Endothelial cell of umbilical vein (primary cell): ENCODE measurements at regions not wholly inside any gene's neighbourhood (a gene's known extent, or its start where the extent isn't known, plus 50 kb on each side); places are given as distances from the start of the nearest gene placed in this dataset.

Source experiments
- BruUV-seq: library from RNA; stranded (reverse); fragments of 400-500 nt; replicated peaks from 2 replicates; lab custom pipeline; 2021; lab: Mats Ljungman, UMichigan
- CTCF ChIA-PET: fragments of 300-600, 350-600 bp; sonication (Branson Sonifier 250); formaldehyde crosslinking; loops from one replicate; lab custom pipeline; 2021; ENCODE audit warnings: antibody characterized with exemption, inconsistent platforms; lab: Charles Lee
- POLR2A ChIA-PET: fragments of 300-600, 350-600 bp; sonication (Branson Sonifier 250); formaldehyde crosslinking; loops from one replicate; lab custom pipeline; 2021; ENCODE audit warnings: antibody characterized with exemption, inconsistent platforms; lab: Charles Lee
- DNase-seq: peaks from one replicate; pipeline ENCODE4 v3.0.0-alpha.2; 2011; ENCODE audit warnings: low read depth, low spot score
- FAIRE-seq: peaks from 2 replicates; lab custom pipeline; 2011; peaks lifted over from hg19 to GRCh38; lab: Jason Lieb, UNC
- H2AFZ ChIP-seq: 2 replicates; pipeline ENCODE4 v1.6.0; 2012; ENCODE audit warnings: low read depth, low read length, control low read depth, inconsistent platforms
- H3K27ac ChIP-seq: 2 replicates; pipeline ENCODE4 v1.5.1; 2011; ENCODE audit warnings: low read depth, mild to moderate bottlenecking, control low read depth, low read length, moderate library complexity; ENCODE audit not compliant: insufficient read depth
- H3K27me3 ChIP-seq, 2 experiments: 2 replicates each; pipeline versions ENCODE4 v1.6.0 to v1.6.1; 2011; ENCODE audit warnings: low read length in 2 of 2, mixed read lengths in 1 of 2; ENCODE audit not compliant: control insufficient read depth in 2 of 2, insufficient read depth in 2 of 2
- H3K36me3 ChIP-seq, 2 experiments: 2 replicates in 1 of 2; 3 replicates in 1 of 2; pipeline ENCODE4 v1.5.1; 2011; ENCODE audit warnings: low read length in 2 of 2, mild to moderate bottlenecking in 1 of 2, moderate library complexity in 1 of 2; ENCODE audit not compliant: control insufficient read depth in 2 of 2, insufficient read depth in 2 of 2; ENCODE audit errors: extremely low read depth in 1 of 2
- H3K4me1 ChIP-seq: 3 replicates; pipeline ENCODE4 v1.5.1; 2011; ENCODE audit warnings: mild to moderate bottlenecking, low read length; ENCODE audit not compliant: control insufficient read depth, insufficient read depth; ENCODE audit errors: extremely low read depth
- H3K4me2 ChIP-seq: 2 replicates; pipeline ENCODE4 v1.6.1; 2011; ENCODE audit warnings: low read length, control low read depth, mixed read lengths; ENCODE audit not compliant: insufficient read depth
- H3K4me3 ChIP-seq, 3 experiments: fragments of 200-600 bp in 1 of 3; sonication (generic), shearing (Covaris generic) in 1 of 3; replicated peaks in 1 of 3; 2 replicates each; pipeline ENCODE4 v1.5.1; 2011 to 2016; ENCODE audit warnings: control low read depth in 3 of 3, low read length in 3 of 3, mild to moderate bottlenecking in 2 of 3, inconsistent platforms in 1 of 3, low read depth in 1 of 3, moderate library complexity in 1 of 3; ENCODE audit not compliant: insufficient read depth in 1 of 3
- H3K79me2 ChIP-seq: 2 replicates; pipeline ENCODE4 v1.6.0; 2012; ENCODE audit warnings: low read length, inconsistent platforms; ENCODE audit not compliant: control insufficient read depth, insufficient read depth
- H3K9ac ChIP-seq: replicated peaks from 2 replicates; pipeline ENCODE3; 2011; ENCODE audit warnings: low read length, control low read depth; ENCODE audit not compliant: insufficient read depth; ENCODE audit errors: extremely low read depth
- H3K9me1 ChIP-seq: replicated peaks from 3 replicates; pipeline ENCODE4 v1.6.0; 2011; ENCODE audit warnings: mild to moderate bottlenecking, low read length; ENCODE audit not compliant: control insufficient read depth, insufficient read depth; ENCODE audit errors: extremely low read depth
- H3K9me3 ChIP-seq: replicated peaks from 2 replicates; pipeline ENCODE4 v1.5.1; 2012; ENCODE audit warnings: low read length, inconsistent platforms; ENCODE audit not compliant: control insufficient read depth, insufficient read depth
- H4K20me1 ChIP-seq: replicated peaks from 2 replicates; pipeline ENCODE3; 2011; ENCODE audit warnings: mild to moderate bottlenecking, low read length; ENCODE audit not compliant: control insufficient read depth, insufficient read depth; ENCODE audit errors: extremely low read depth
- EZH2 ChIP-seq: IDR thresholded peaks from 2 replicates; pipeline ENCODE4 v1.6.1; 2012; ENCODE audit warnings: borderline replicate concordance, low read depth, mild to moderate bottlenecking, moderate library complexity, low read length, inconsistent platforms; ENCODE audit not compliant: severe bottlenecking
- FOS ChIP-seq: IDR thresholded peaks from 2 replicates; pipeline ENCODE4 v1.6.1; 2011; ENCODE audit warnings: mild to moderate bottlenecking, low read length, moderate library complexity, borderline replicate concordance; ENCODE audit not compliant: insufficient read depth
- GATA2 ChIP-seq: IDR thresholded peaks from 2 replicates; pipeline ENCODE4 v1.7.0; 2011; ENCODE audit warnings: low read depth, mild to moderate bottlenecking, moderate library complexity, mixed read lengths, low read length; ENCODE audit not compliant: insufficient read length, insufficient read depth
- JUN ChIP-seq: IDR thresholded peaks from 2 replicates; pipeline ENCODE4 v1.6.1; 2011; ENCODE audit warnings: borderline replicate concordance, low read depth; ENCODE audit not compliant: insufficient read length, insufficient read depth
- MYC ChIP-seq: IDR thresholded peaks from one replicate; pipeline ENCODE4 v1.6.1; 2011; ENCODE audit warnings: mild to moderate bottlenecking, low read depth, low read length
- POLR2A ChIP-seq: IDR thresholded peaks from 2 replicates; pipeline ENCODE4 v1.6.1; 2012; ENCODE audit warnings: low read depth, mild to moderate bottlenecking, control low read depth, low read length
- POLR2AphosphoS5 ChIP-seq: IDR thresholded peaks from 2 replicates; pipeline ENCODE4 v1.6.1; 2012; ENCODE audit warnings: low read depth, mild to moderate bottlenecking, control low read depth, low read length, moderate library complexity; ENCODE audit not compliant: insufficient read depth
- dilution Hi-C: fragments of 300-500 bp; cut with MboI; formaldehyde crosslinking; loops from one replicate; pipeline ENCODE4 v1.15.0; 2019; ENCODE audit warnings: low sequenced_read_pairs; ENCODE audit not compliant: extremely low pct_ligation_motif_present
- intact Hi-C: fragments of 100-400 bp; cut with micrococcal nuclease; formaldehyde crosslinking; loops from one replicate; pipeline ENCODE4 v1.10.0; 2022
- TF ChIP-seq, protein P1 (sequence below): IDR thresholded peaks from 2 replicates; pipeline ENCODE4 v1.6.1; 2011; ENCODE audit not compliant: insufficient read depth, insufficient read length
- TF ChIP-seq, protein P2 (sequence below), 2 donors: IDR thresholded peaks; 1 replicate in 1 of 2; 2 replicates in 1 of 2; pipeline ENCODE4 v1.5.1; 2011; ENCODE audit warnings: low read length in 2 of 2, mild to moderate bottlenecking in 2 of 2, moderate library complexity in 2 of 2, control low read depth in 1 of 2, inconsistent platforms in 1 of 2, low read depth in 1 of 2; ENCODE audit not compliant: insufficient read depth in 1 of 2; ENCODE audit errors: extremely low read depth in 1 of 2

DNA sequence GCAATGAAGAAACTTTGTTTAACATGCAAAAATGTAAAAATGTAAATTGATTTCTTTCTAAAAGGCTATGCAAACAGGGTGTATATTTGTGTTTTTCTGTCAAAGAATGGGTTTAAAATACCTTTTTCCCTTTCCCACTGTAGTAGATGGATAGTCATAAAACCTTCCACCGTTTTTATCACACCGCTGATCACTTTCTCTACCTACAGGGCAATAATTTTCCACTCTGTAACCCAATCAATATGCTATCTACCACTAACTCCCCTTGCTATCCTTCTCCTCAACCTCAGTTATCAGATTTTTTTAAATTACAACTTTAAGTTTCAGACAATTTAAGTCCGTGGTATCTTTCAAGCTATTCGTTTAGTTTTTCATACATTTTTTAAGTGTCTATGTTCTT lies 91.4 kb upstream of the ARID1B start:
- ChIA-PET CTCF (interaction anchor here (0.8 to 1.6 kb wide), 7 partner anchors 9 to 334 kb away, joined by 3 to 4 read pairs (median 3); partner anchors contain the start of gene ARID1B), POLR2A (no interaction called here)
- Histone ChIP-seq H2AFZ (peak overlapping the region; percentile 86), H4K20me1 (no peaks in the 10 kb centered on the region), H3K79me2 (no peaks in the 10 kb centered on the region), H3K4me1 (peaks cover 11% of the 10 kb centered on the region), H3K9ac (peak overlapping the region; percentile 99), H3K9me3 (no peaks in the 10 kb centered on the region), H3K4me2 (peak overlapping the region; percentile 90), H3K9me1 (no peaks in the 10 kb centered on the region), H3K4me3 (peak overlapping the region in 2 of 3 experiments; percentile 82 to 86), H3K27ac (no peak overlapping the region), H3K27me3 (peaks cover 5 to 18% of the 10 kb centered on the region in 2 experiments), H3K36me3 (no peaks in the 10 kb centered on the region)
- dilution Hi-C loops (no loop called here), intact Hi-C loops (loop anchor here (1.0 to 10.0 kb wide), 8 partner anchors 37 to 1361 kb away; no protein-coding TSS in a partner anchor)
- TF ChIP-seq MYC (no peak), POLR2A (no peak), EZH2 (no peak), POLR2AphosphoS5 (no peak), JUN (no peak), GATA2 (no peak), FOS (no peak)
- TF ChIP-seq, protein P1, sequence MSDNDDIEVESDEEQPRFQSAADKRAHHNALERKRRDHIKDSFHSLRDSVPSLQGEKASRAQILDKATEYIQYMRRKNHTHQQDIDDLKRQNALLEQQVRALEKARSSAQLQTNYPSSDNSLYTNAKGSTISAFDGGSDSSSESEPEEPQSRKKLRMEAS = no peak
- TF ChIP-seq, protein P2, sequence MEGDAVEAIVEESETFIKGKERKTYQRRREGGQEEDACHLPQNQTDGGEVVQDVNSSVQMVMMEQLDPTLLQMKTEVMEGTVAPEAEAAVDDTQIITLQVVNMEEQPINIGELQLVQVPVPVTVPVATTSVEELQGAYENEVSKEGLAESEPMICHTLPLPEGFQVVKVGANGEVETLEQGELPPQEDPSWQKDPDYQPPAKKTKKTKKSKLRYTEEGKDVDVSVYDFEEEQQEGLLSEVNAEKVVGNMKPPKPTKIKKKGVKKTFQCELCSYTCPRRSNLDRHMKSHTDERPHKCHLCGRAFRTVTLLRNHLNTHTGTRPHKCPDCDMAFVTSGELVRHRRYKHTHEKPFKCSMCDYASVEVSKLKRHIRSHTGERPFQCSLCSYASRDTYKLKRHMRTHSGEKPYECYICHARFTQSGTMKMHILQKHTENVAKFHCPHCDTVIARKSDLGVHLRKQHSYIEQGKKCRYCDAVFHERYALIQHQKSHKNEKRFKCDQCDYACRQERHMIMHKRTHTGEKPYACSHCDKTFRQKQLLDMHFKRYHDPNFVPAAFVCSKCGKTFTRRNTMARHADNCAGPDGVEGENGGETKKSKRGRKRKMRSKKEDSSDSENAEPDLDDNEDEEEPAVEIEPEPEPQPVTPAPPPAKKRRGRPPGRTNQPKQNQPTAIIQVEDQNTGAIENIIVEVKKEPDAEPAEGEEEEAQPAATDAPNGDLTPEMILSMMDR (IDR thresholded peaks at IDR 0.05; ENCODE audit: extremely low read depth in 1 of 2, insufficient read depth in 1 of 2, low read depth in 1 of 2, low read length in 2 of 2) = no peak
- FAIRE-seq (no peak), DNase-seq (no peak)
- BruUV-seq = no TSS peak
